Uterus (tissue), 3 donors: ENCODE measurements at regions not wholly inside any gene's neighbourhood (a gene's known extent, or its start where the extent isn't known, plus 50 kb on each side); places are given as distances from the start of the nearest gene placed in this dataset.
"Not testable (repeated sequence)": the region's sequence is repeated elsewhere in the genome, so short reads cannot be mapped to it uniquely, and the experiment has no call there.

ENCODE experiments used
- DNase-seq, 2 donors: peaks; one replicate each; pipeline ENCODE4 v3.0.0-alpha.2; 2019 to 2020
- H3K27ac ChIP-seq, 2 donors: fragments of 200-600 bp; sonication (generic); 1 replicate in 1 of 2; 2 replicates in 1 of 2; pipeline ENCODE4 v1.5.1; 2016 to 2018
- H3K27me3 ChIP-seq, 2 donors: fragments of 200-600 bp; sonication (generic); one replicate each; pipeline ENCODE4 v1.5.1; 2018 to 2019; ENCODE audit warnings: control low read depth in 1 of 2
- H3K36me3 ChIP-seq, 2 donors: fragments of 200-600 bp; sonication (generic); one replicate each; pipeline ENCODE4 v1.5.1; 2019; ENCODE audit warnings: control low read depth in 1 of 2
- H3K4me1 ChIP-seq, 2 donors: fragments of 200-600 bp; sonication (generic); one replicate each; pipeline ENCODE4 v1.5.1; 2018 to 2019; ENCODE audit warnings: control low read depth in 1 of 2
- H3K4me3 ChIP-seq, 2 donors: fragments of 200-600 bp; sonication (generic); 1 replicate in 1 of 2; 2 replicates in 1 of 2; pipeline ENCODE4 v1.5.1; 2018 to 2019; ENCODE audit warnings: mild to moderate bottlenecking in 1 of 2
- H3K9me3 ChIP-seq, 2 donors: fragments of 200-600 bp; sonication (generic); one replicate each; pipeline ENCODE4 v1.5.1; 2019; ENCODE audit warnings: control low read depth in 1 of 2
- CTCF ChIP-seq, 4 experiments: fragments of 200-600 bp in 2 of 4; fragments of 450-650 bp in 2 of 4; sonication (generic) in 2 of 4; IDR thresholded peaks; one replicate each; pipeline ENCODE4 v1.5.1; 2016 to 2019; ENCODE audit warnings: antibody characterized with exemption in 4 of 4, mild to moderate bottlenecking in 2 of 4, moderate library complexity in 1 of 4
- POLR2A ChIP-seq, 2 donors: fragments of 450-650 bp; IDR thresholded peaks; one replicate each; pipeline ENCODE4 v1.6.1; 2016; ENCODE audit warnings: antibody characterized with exemption in 2 of 2, mild to moderate bottlenecking in 1 of 2, moderate library complexity in 1 of 2
- intact Hi-C: fragments of 100-400 bp; cut with DNase I; formaldehyde crosslinking; loops from one replicate; pipeline ENCODE4 v1.15.1; 2023; ENCODE audit warnings: low total_unique reads
- donor health status: DM: yes; HTN: yes; CAD: no.

- Histone ChIP-seq H3K27ac (no peak overlapping the region), H3K4me3 (no peak overlapping the region), H3K9me3 (no peaks in the 10 kb centered on the region), H3K27me3 (no peaks in the 10 kb centered on the region), H3K36me3 (no peaks in the 10 kb centered on the region), H3K4me1 (no peaks in the 10 kb centered on the region)
- DNase-seq = no peak
- TF ChIP-seq POLR2A (IDR thresholded peaks at IDR 0.05) (no peak), CTCF (IDR thresholded peaks at IDR 0.05) (no peak)
- intact Hi-C loops = no loop called here
Measured at GRCh38 chr18:38491195-38491594, 925.6 kb upstream of the CELF4 start.

- not testable (repeated sequence) for DNase-seq
Measured at GRCh38 chr18:38489721-38490120, 924.1 kb upstream of the CELF4 start.

GRCh38 chr18:38487521-38487920, 921.9 kb upstream of the CELF4 start:
- Histone ChIP-seq H3K4me1 (no peaks in the 10 kb centered on the region), H3K9me3 (no peaks in the 10 kb centered on the region), H3K27ac (no peak overlapping the region), H3K36me3 (no peaks in the 10 kb centered on the region), H3K4me3 (no peak overlapping the region), H3K27me3 (no peaks in the 10 kb centered on the region)
- intact Hi-C loops = no loop called here
- TF ChIP-seq POLR2A (IDR thresholded peaks at IDR 0.05) (no peak), CTCF (IDR thresholded peaks at IDR 0.05) (no peak)
- no peak for DNase-seq

More at GRCh38 chr18:38489721-38490120, 924.1 kb upstream of the CELF4 start:
- H3K9me3 ChIP-seq, H3K4me3 ChIP-seq, H3K4me1 ChIP-seq, H3K36me3 ChIP-seq, H3K27me3 ChIP-seq, intact Hi-C loops, H3K27ac ChIP-seq: not testable (repeated sequence)

- H3K4me1 ChIP-seq = no peaks in the 10 kb centered on the region
- H3K27me3 ChIP-seq = no peaks in the 10 kb centered on the region
- no peaks in the 10 kb centered on the region for H3K36me3 ChIP-seq
- no peak overlapping the region for H3K27ac ChIP-seq
- no peak for TF ChIP-seq POLR2A (IDR thresholded peaks at IDR 0.05)
- no peak for DNase-seq
- no peaks in the 10 kb centered on the region for H3K9me3 ChIP-seq
- intact Hi-C loops = no loop called here
- no peak overlapping the region for H3K4me3 ChIP-seq
Measured at GRCh38 chr18:38483326-38483725, 917.7 kb upstream of the CELF4 start.

GRCh38 chr18:38481576-38481975, 916.0 kb upstream of the CELF4 start:
- no peaks in the 10 kb centered on the region for H3K36me3 ChIP-seq
- intact Hi-C loops = no loop called here
- TF ChIP-seq CTCF (IDR thresholded peaks at IDR 0.05) = no peak
- TF ChIP-seq POLR2A (IDR thresholded peaks at IDR 0.05) = no peak
- no peaks in the 10 kb centered on the region for H3K27me3 ChIP-seq
- no peak overlapping the region for H3K4me3 ChIP-seq
- DNase-seq = no peak
- no peaks in the 10 kb centered on the region for H3K9me3 ChIP-seq
- H3K4me1 ChIP-seq = no peaks in the 10 kb centered on the region
- H3K27ac ChIP-seq = no peak overlapping the region

GRCh38 chr18:38475686-38476085, 910.1 kb upstream of the CELF4 start:
- no peaks in the 10 kb centered on the region for H3K4me1 ChIP-seq
- H3K4me3 ChIP-seq = no peak overlapping the region
- no peaks in the 10 kb centered on the region for H3K36me3 ChIP-seq
- H3K27ac ChIP-seq = no peak overlapping the region
- H3K9me3 ChIP-seq = no peaks in the 10 kb centered on the region
- no peak for DNase-seq
- TF ChIP-seq POLR2A (IDR thresholded peaks at IDR 0.05) (no peak), CTCF (IDR thresholded peaks at IDR 0.05) (no peak)
- H3K27me3 ChIP-seq = no peaks in the 10 kb centered on the region
- intact Hi-C loops = no loop called here
